ENCODE measurements at regions not wholly inside any gene's neighbourhood (a gene's known extent, or its start where the extent isn't known, plus 50 kb on each side); places are given as distances from the start of the nearest gene placed in this dataset.

DNA sequence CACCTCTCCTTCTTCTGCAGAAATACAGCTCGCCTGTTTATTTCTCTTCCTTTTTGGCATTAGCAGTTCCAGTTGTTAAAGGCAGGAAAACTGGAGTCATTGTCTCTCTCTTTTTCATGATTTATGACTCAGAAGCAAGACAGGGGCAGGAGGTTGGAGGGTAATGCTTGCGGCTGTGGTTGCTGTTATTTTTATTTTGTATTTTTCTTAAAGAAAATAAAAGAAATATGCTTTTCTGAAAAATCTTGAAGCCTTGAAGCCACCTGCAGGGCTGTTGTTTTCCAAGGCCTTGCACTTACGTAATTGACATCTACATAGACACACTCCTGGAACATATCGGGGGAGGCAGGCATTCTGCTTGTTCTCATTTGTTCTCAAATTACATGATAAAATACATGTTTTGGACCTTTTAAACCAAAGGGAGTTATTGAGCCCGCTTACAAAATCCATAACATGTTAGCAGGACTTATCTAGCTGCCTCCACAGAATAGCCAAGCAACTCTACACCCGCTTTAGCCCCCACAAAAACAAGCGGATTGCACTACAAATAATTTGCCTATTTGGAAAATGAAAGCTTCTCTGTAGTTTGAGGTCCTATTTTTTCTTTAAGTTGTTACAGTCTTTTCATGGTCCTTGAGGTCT is 1004.6 kb upstream of the NR2F2 start:
- TF ChIP-seq POLR2A (IDR thresholded peaks at IDR 0.05) = no peak
- TF ChIP-seq, protein P1, sequence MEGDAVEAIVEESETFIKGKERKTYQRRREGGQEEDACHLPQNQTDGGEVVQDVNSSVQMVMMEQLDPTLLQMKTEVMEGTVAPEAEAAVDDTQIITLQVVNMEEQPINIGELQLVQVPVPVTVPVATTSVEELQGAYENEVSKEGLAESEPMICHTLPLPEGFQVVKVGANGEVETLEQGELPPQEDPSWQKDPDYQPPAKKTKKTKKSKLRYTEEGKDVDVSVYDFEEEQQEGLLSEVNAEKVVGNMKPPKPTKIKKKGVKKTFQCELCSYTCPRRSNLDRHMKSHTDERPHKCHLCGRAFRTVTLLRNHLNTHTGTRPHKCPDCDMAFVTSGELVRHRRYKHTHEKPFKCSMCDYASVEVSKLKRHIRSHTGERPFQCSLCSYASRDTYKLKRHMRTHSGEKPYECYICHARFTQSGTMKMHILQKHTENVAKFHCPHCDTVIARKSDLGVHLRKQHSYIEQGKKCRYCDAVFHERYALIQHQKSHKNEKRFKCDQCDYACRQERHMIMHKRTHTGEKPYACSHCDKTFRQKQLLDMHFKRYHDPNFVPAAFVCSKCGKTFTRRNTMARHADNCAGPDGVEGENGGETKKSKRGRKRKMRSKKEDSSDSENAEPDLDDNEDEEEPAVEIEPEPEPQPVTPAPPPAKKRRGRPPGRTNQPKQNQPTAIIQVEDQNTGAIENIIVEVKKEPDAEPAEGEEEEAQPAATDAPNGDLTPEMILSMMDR (IDR thresholded peaks at IDR 0.05) = no peak
- TF ChIP-seq POLR2AphosphoS5 (IDR thresholded peaks at IDR 0.05) = no peak
